HUES64 (cell line): ENCODE measurements at regions not wholly inside any gene's neighbourhood (a gene's known extent, or its start where the extent isn't known, plus 50 kb on each side); places are given as distances from the start of the nearest gene placed in this dataset.
"Not testable (repeated sequence)": the region's sequence is repeated elsewhere in the genome, so short reads cannot be mapped to it uniquely, and the experiment has no call there.

Experiments
- H3K27ac ChIP-seq: 2 replicates; pipeline ENCODE4 v1.7.0; 2013; ENCODE audit warnings: low read depth, low read length, inconsistent platforms
- H3K27me3 ChIP-seq: 2 replicates; pipeline ENCODE4 v1.6.1; 2013; ENCODE audit warnings: mild to moderate bottlenecking, low read length; ENCODE audit not compliant: insufficient read depth
- H3K36me3 ChIP-seq: 2 replicates; pipeline ENCODE4 v1.6.1; 2013; ENCODE audit warnings: mild to moderate bottlenecking, low read length; ENCODE audit not compliant: insufficient read depth
- H3K4me1 ChIP-seq: 2 replicates; pipeline ENCODE4 v1.6.1; 2013; ENCODE audit warnings: mild to moderate bottlenecking, low read length, moderate library complexity; ENCODE audit not compliant: insufficient read depth
- H3K4me3 ChIP-seq: 2 replicates; pipeline ENCODE4 v1.5.1; 2013; ENCODE audit warnings: mild to moderate bottlenecking, low read length, moderate library complexity
- H3K9ac ChIP-seq: 2 replicates; pipeline ENCODE4 v1.6.1; 2013; ENCODE audit warnings: mild to moderate bottlenecking, low read depth, low read length
- H3K9me3 ChIP-seq: 2 replicates; pipeline ENCODE4 v1.6.1; 2013; ENCODE audit warnings: low read depth, low read length; ENCODE audit not compliant: insufficient read depth
- WGBS: fragments of 150-250, 120-280 bp; methylation state at CpG from one replicate; pipeline ENCODE4 v1.1.7; 2013; ENCODE audit warnings: missing lambda C conversion rate; 5-methylcytosine and 5-hydroxymethylcytosine counted together

DNA sequence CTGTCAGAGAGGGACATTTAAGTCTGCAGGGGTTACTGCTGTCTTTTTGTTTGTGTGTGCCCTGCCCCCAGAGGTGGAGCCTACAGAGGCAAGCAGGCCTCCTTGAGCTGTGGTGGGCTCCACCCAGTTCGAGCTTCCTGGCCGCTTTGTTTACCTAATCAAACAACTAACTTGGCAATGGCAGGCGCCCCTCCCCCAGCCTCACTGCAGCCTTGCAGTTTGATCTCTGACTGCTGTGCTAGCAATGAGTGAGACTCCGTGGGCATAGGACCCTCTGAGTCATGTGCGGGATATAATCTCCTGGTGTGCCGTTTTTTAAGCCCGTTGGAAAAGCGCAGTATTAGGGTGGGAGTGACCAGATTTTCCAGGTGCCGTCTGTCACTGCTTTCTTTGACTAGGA is 216.8 kb upstream of the CDKN2B start:
- not testable (repeated sequence) for H3K4me3 ChIP-seq, H3K27ac ChIP-seq, H3K4me1 ChIP-seq, H3K36me3 ChIP-seq, H3K9ac ChIP-seq, H3K27me3 ChIP-seq
- 92% methylated on average over 9 of the region's 9 CpGs for WGBS
- peaks cover 23% of the 10 kb centered on the region for H3K9me3 ChIP-seq

DNA sequence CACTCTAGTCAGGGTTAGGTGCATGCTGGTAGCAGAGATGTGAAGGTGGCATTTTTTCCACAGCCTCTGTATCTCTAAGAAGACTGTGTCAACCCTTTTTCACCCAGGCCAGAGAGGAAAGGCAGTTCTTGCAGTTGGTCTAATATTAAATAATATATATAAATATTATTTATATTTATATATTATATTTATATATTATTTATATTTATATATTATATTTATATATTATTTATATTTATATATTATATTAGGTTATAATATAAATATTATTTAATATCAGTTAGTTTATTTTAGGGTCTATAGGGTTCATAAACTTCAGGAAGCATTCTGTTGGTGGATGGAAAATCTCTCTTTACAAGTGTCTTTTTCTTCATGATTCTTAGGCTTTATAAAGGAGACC is 218.6 kb upstream of the DMRTA1 start:
- no peaks in the 10 kb centered on the region for H3K36me3 ChIP-seq
- H3K9me3 ChIP-seq = peaks cover 35% of the 10 kb centered on the region
- no peaks in the 10 kb centered on the region for H3K4me1 ChIP-seq
- H3K9ac ChIP-seq = no peak overlapping the region
- H3K27ac ChIP-seq = no peak overlapping the region
- H3K27me3 ChIP-seq = no peaks in the 10 kb centered on the region
- no peak overlapping the region for H3K4me3 ChIP-seq

DNA sequence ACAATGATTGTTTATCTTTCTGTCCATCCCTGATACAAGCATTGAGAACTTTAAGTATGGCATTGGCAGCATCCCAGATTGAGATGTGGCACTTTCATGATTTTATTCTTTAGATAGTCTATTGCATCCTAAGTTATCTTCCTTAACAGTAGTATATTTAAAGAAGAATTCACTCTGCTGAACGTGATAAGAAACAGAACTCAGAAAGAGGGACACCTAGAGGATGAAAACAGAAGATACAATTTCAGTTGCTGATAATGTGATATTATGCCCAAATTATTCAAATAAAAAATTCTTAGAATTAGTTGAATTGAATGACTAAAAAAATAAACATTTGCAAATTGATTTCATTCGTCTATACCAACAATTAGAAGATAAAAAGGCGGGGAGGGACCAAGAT is 218.1 kb upstream of the DMRTA1 start:
- H3K9me3 ChIP-seq = peaks cover 35% of the 10 kb centered on the region
- H3K4me3 ChIP-seq = no peak overlapping the region

DNA sequence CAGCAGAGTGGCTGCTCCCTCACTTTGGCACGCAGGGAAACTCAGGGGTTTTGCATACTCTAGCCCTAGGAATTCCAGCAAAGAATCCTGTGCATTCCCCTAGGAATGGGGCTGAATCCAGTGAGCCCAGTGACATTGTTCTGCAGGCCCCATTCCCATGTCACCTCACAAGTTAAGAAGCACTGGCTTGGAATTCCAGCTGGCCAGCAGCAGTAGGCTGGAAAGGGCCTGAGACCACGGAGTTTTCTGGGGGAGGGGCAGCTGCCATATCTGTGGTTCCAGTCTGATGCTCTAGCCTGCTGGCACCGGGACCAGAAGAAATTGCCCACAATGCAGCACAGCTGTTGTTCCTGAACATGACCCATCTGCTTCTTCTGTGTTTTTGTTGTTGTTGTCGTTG is 217.6 kb upstream of the DMRTA1 start:
- H3K4me1 ChIP-seq = no peaks in the 10 kb centered on the region
- no peaks in the 10 kb centered on the region for H3K36me3 ChIP-seq
- H3K9me3 ChIP-seq = peaks cover 35% of the 10 kb centered on the region
- H3K9ac ChIP-seq = no peak overlapping the region
- 88% methylated on average over 4 of the region's 4 CpGs for WGBS
- no peak overlapping the region for H3K4me3 ChIP-seq
- no peak overlapping the region for H3K27ac ChIP-seq
- no peaks in the 10 kb centered on the region for H3K27me3 ChIP-seq

More for the DNA sequence above, 218.1 kb upstream of the DMRTA1 start:
- H3K4me1 ChIP-seq = no peaks in the 10 kb centered on the region
- no peaks in the 10 kb centered on the region for H3K36me3 ChIP-seq
- no peak overlapping the region for H3K27ac ChIP-seq
- H3K9ac ChIP-seq = no peak overlapping the region
- 81% methylated on average over 3 of the region's 3 CpGs for WGBS
- no peaks in the 10 kb centered on the region for H3K27me3 ChIP-seq

DNA sequence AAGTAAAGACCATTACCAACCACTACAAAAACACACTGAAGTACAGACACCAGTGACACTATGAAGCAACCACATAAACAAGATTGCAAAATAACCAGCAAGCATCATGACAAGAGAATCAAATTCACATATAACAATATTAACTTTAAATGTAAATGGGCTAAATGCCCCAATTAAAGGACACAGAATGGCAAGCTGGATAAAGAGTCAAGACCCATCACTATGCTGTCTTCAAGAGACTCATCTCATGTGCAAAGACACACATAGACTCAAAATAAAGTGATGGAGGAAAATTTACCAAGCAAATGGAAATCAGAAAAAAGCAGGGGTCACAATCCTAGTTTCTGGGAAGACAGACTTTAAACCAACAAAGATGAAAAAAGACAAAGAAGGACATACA is 215.3 kb upstream of the DMRTA1 start:
- not testable (repeated sequence) for H3K9ac ChIP-seq, H3K36me3 ChIP-seq, H3K27me3 ChIP-seq, H3K4me1 ChIP-seq, H3K4me3 ChIP-seq, H3K27ac ChIP-seq
- peaks cover 27% of the 10 kb centered on the region for H3K9me3 ChIP-seq

DNA sequence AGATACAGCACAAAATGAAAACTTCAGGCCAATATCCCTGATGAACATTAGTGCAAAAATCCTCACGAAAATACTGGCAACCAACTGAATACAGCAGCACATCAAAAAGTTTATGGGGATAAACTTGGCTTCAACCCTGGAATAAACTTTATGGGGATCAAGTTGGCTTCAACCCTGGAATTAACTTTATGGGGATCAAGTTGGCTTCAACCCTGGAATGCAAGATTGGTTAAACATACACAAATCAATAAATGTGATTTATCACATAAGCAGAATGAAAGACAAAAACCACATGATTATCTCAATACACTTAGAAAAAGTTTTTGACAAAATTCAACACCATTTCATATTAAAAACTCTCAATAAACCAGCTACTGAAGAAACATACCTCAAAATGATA is 213.7 kb upstream of the DMRTA1 start:
- no peaks in the 10 kb centered on the region for H3K27me3 ChIP-seq
- H3K9me3 ChIP-seq = peaks cover 21% of the 10 kb centered on the region
- H3K27ac ChIP-seq = no peak overlapping the region
- no peaks in the 10 kb centered on the region for H3K36me3 ChIP-seq
- 81% methylated on average over 1 of the region's 1 CpG for WGBS
- peaks cover 14% of the 10 kb centered on the region for H3K4me1 ChIP-seq
- no peak overlapping the region for H3K9ac ChIP-seq
- H3K4me3 ChIP-seq = no peak overlapping the region

DNA sequence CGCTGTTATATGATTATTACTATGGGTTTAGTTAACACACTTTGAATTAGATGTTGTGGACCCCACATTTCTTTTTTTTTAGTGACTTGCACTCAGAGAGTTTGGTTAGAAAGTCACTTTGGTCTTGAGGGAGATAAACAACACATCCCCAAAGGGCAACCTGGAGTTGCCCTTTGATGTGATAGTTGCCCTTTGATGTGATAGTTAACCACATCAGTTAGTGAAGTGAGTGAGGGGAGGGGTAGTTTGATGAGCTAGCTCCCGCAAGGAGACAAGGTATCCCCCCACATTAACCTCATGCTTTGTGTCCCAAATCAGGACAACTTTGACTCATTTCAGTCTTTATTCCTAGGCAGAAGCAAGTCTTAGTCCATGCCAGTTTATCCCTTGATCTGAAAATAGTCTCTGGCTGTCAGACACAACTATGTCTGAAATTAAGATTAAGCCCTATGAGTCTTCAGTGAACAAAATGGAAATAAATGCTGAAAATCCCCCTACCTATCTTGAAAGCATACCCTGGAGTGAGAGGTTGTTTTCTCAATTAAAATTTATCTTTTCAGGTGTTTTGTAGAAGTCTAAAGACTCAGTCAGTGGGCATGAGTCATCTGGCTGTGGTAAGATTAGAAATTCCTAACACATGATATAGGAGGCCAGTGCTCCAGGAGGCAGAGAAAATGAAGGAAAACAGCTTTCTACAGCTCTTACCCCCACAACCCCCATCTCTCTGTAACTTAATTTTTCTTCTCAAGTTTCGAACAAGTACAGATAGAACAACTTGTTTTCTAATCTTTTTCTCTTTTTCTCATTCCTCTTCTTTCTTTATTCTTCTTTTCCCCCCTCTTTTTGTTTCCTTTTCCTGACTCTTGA is 208.9 kb upstream of the DMRTA1 start:
- Histone ChIP-seq H3K36me3 (no peaks in the 10 kb centered on the region), H3K27me3 (no peaks in the 10 kb centered on the region), H3K4me3 (no peak overlapping the region; the same call in 1 of the 2 replicates), H3K9me3 (no peaks in the 10 kb centered on the region), H3K9ac (no peak overlapping the region; the same call in 1 of the 2 replicates), H3K4me1 (peaks cover 28% of the 10 kb centered on the region), H3K27ac (peak overlapping the region; percentile 13)
- WGBS = 86% methylated on average over 3 of the region's 3 CpGs

DNA sequence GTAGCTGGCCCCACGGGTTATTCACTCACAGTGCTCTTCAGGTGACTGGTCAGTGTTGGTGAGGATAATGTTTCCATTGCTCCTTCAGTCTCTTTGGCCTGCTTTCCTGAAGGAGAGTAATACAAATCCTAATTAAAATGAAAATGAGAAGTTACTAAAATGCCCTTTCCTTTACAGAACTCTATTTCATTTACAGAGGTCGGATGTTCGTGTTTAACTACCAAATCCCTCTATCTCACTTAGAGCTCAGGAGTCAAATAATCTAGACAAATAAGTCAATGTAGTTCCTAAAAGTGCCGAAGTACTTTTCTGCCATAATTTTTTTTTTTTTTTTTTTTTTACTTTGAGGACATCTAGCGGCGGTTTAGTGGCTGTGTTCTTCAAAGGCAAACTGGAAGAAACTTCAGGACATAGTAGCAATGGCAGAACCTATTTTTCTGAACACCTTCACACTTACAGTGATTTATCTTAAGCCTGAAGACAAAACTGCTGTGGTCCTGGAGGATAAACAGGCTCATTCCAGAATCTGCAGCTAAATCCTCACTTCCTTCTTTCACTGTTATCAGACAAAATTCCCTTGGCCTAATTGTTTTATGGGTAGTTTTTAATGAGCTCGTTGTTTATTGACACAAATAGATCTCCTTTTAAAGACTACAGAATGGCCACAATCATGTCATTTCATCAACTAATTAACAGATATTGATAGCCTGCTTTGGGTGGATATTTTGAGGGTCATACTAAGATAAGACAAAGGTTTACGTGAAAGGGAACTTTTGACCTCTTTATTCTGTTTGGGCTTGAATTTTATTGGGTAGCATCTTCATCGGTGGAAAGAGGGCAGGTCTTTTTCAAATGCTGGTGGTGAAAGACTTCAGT is 207.6 kb upstream of the DMRTA1 start:
- Histone ChIP-seq H3K9me3 (no peaks in the 10 kb centered on the region), H3K27ac (peak overlapping the region; percentile 13), H3K4me1 (peaks cover 28% of the 10 kb centered on the region), H3K36me3 (no peaks in the 10 kb centered on the region), H3K4me3 (no peak overlapping the region), H3K27me3 (no peaks in the 10 kb centered on the region), H3K9ac (no peak overlapping the region; the same call in 1 of the 2 replicates)
- 19% methylated on average over 7 of the region's 9 CpGs for WGBS

DNA sequence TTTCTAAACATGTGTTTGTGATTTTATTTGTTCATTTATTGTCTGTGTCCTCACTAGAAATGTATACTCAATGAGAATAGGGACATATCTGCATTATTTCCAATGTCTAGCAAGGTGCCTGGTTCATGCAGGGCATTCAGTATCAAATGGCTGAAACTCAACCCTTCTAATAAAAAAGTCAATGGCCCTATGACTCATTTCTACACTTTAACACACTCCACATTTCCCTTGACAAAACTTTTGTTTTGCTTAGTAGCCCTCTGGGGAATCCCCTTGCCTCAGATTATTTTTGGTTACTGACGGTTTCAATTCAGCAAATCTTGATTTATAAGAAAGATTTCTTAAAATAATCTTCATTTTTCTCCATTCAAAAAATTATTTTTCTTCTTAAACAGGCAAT is 206.0 kb upstream of the DMRTA1 start:
- no peak overlapping the region for H3K27ac ChIP-seq
- H3K27me3 ChIP-seq = no peaks in the 10 kb centered on the region
- H3K9ac ChIP-seq = no peak overlapping the region
- H3K9me3 ChIP-seq = no peaks in the 10 kb centered on the region
- H3K4me3 ChIP-seq = no peak overlapping the region
- peaks cover 31% of the 10 kb centered on the region for H3K4me1 ChIP-seq
- no CpG with 5 or more reads among the region's 1 CpG for WGBS
- H3K36me3 ChIP-seq = no peaks in the 10 kb centered on the region

DNA sequence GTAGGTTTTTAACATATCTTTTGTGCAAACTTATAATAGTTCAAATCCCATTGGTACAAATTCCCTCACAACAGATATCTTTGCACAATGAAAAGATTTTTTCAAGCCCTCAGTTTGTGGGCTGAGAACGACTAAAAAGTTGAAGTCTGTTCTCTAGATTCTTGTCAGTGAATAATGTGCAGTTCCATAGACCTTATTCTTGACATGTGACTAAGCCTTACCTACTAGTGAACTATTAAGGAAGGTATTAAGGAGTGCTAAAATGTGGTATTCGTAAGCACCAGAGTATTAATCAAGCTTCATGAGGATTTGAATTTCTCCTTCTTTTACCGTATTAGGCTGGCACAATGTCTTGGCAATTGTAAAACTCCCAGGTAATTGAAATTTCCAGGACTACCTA is 205.6 kb upstream of the DMRTA1 start:
- peaks cover 31% of the 10 kb centered on the region for H3K4me1 ChIP-seq
- H3K36me3 ChIP-seq = no peaks in the 10 kb centered on the region

DNA sequence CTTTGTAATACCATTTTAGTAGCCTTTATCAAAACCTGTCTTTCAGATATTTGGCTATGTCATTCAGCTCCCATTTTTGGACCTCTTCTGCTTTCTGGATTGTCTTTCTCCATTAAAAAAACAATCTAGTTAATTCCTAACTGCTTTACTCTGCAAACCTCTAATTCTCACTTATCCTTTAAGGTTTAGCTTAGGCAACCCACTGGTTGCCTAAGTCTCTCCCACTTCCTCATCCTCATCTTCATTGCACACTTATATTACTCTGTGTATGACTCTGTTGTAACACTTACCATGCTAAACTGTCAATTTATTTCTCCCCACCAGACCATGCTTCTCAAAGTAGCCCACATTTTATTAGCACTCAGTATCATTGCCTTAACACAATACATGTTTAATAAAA is 205.0 kb upstream of the DMRTA1 start:
- H3K4me1 ChIP-seq = peaks cover 31% of the 10 kb centered on the region
- H3K9ac ChIP-seq = no peak overlapping the region

More for the DNA sequence above, 205.6 kb upstream of the DMRTA1 start:
- no peak overlapping the region for H3K4me3 ChIP-seq
- no peak overlapping the region for H3K9ac ChIP-seq
- H3K27me3 ChIP-seq = no peaks in the 10 kb centered on the region
- no peaks in the 10 kb centered on the region for H3K9me3 ChIP-seq
- no peak overlapping the region for H3K27ac ChIP-seq
- WGBS = 84% methylated on average over 3 of the region's 3 CpGs

More for the DNA sequence above, 205.0 kb upstream of the DMRTA1 start:
- Histone ChIP-seq H3K36me3 (no peaks in the 10 kb centered on the region), H3K27ac (no peak overlapping the region), H3K27me3 (no peaks in the 10 kb centered on the region), H3K9me3 (no peaks in the 10 kb centered on the region), H3K4me3 (no peak overlapping the region)
